Adrenal gland (tissue), 5 donors: ENCODE measurements at regions not wholly inside any gene's neighbourhood (a gene's known extent, or its start where the extent isn't known, plus 50 kb on each side); places are given as distances from the start of the nearest gene placed in this dataset.

Experiments
- POLR2A ChIP-seq, 2 donors: fragments of 450-650 bp; IDR thresholded peaks; one replicate each; pipeline ENCODE4 v1.6.1; 2017; ENCODE audit warnings: antibody characterized with exemption in 2 of 2, mild to moderate bottlenecking in 2 of 2, moderate library complexity in 1 of 2
- TF ChIP-seq, protein P1 (sequence below), 6 experiments: fragments of 450-650 bp in 4 of 6; fragments of 200-600 bp in 2 of 6; sonication (generic) in 1 of 6; IDR thresholded peaks; 1 replicate in 5 of 6; 2 replicates in 1 of 6; pipeline versions ENCODE4 v1.5.1 to v1.8.0; 2016 to 2021; ENCODE audit warnings: antibody characterized with exemption in 6 of 6, mild to moderate bottlenecking in 2 of 6, moderate library complexity in 1 of 6
- donor health status: DM: no; HTN: no; CAD: no.

DNA sequence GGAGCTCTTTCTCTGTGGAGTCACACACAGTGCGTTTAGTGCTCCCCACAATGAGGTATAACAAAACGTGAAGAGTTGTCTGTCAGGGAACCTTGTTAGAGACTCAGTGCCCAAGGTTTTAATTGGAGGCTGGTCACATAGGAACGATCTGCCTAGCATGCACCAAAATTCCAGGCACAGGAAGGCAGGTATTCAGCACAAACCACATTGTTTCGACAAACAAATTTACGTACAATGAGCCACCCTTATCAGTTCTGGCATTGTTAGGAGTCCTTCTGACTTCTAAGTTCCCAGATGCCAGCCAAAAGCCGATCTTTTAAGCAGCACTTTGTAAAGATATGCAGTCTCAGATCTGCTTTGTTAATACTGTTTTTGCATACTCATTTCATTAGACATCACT, 414.2 kb upstream of the MTPN start:
- TF ChIP-seq, protein P1, sequence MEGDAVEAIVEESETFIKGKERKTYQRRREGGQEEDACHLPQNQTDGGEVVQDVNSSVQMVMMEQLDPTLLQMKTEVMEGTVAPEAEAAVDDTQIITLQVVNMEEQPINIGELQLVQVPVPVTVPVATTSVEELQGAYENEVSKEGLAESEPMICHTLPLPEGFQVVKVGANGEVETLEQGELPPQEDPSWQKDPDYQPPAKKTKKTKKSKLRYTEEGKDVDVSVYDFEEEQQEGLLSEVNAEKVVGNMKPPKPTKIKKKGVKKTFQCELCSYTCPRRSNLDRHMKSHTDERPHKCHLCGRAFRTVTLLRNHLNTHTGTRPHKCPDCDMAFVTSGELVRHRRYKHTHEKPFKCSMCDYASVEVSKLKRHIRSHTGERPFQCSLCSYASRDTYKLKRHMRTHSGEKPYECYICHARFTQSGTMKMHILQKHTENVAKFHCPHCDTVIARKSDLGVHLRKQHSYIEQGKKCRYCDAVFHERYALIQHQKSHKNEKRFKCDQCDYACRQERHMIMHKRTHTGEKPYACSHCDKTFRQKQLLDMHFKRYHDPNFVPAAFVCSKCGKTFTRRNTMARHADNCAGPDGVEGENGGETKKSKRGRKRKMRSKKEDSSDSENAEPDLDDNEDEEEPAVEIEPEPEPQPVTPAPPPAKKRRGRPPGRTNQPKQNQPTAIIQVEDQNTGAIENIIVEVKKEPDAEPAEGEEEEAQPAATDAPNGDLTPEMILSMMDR (IDR thresholded peaks at IDR 0.05) = no peak
- no peak for TF ChIP-seq POLR2A (IDR thresholded peaks at IDR 0.05)
